ENCODE measurements at regions not wholly inside any gene's neighbourhood (a gene's known extent, or its start where the extent isn't known, plus 50 kb on each side); places are given as distances from the start of the nearest gene placed in this dataset.
A peak's percentile ranks its signal among the peaks of the same experiment; 100 is the strongest.
"Not testable (repeated sequence)": the region's sequence is repeated elsewhere in the genome, so short reads cannot be mapped to it uniquely, and the experiment has no call there.

DNA sequence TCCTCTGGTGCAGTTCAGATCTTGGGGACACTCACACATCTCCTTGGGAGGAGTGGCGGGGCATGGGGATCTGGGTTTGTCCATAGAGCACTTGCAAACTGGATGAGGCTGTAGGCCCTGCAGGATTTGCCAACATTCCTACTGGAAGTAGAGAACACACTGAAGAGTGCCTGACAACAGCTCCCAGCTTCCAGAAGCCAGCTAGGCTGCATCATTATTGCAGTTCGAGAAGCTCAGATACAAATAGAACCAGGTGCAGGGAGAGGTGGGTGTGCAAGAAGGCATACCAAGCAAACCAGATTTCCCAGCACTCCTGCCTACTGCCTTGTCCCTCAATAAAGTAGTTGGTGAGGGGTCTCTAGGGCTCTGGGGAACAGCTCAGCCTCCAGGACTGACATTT, 52.5 kb downstream of the RHOB start:
- DNase-seq (ENCODE audit: low spot score), result no peak
- TF ChIP-seq, protein P1, sequence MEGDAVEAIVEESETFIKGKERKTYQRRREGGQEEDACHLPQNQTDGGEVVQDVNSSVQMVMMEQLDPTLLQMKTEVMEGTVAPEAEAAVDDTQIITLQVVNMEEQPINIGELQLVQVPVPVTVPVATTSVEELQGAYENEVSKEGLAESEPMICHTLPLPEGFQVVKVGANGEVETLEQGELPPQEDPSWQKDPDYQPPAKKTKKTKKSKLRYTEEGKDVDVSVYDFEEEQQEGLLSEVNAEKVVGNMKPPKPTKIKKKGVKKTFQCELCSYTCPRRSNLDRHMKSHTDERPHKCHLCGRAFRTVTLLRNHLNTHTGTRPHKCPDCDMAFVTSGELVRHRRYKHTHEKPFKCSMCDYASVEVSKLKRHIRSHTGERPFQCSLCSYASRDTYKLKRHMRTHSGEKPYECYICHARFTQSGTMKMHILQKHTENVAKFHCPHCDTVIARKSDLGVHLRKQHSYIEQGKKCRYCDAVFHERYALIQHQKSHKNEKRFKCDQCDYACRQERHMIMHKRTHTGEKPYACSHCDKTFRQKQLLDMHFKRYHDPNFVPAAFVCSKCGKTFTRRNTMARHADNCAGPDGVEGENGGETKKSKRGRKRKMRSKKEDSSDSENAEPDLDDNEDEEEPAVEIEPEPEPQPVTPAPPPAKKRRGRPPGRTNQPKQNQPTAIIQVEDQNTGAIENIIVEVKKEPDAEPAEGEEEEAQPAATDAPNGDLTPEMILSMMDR (IDR thresholded peaks at IDR 0.05), result no peak
- ATAC-seq (ENCODE audit: low FRiP score), result no peak

DNA sequence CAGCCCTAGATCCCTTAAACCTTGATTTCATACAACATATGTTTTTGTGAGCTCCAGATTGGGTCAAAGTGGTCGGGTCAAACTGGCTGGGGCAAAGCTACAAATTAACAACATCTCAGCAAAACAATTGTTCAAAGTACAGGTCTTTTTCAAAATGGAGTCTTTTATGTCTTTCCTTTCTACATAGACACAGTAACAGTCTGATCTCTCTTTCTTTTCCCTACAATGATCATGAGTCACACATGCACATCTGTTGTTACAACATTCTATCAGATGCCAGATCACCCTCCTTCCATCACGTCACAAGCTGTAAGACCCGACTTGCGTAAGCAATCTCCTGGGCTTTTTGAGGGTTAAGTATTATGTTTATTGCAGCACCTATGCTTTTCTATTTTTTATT, 55.1 kb downstream of the RHOB start:
- no peak for DNase-seq (ENCODE audit: low spot score)
- TF ChIP-seq, protein P1 (IDR thresholded peaks at IDR 0.05), result no peak
- ATAC-seq (ENCODE audit: low FRiP score), result peak; percentile 47

DNA sequence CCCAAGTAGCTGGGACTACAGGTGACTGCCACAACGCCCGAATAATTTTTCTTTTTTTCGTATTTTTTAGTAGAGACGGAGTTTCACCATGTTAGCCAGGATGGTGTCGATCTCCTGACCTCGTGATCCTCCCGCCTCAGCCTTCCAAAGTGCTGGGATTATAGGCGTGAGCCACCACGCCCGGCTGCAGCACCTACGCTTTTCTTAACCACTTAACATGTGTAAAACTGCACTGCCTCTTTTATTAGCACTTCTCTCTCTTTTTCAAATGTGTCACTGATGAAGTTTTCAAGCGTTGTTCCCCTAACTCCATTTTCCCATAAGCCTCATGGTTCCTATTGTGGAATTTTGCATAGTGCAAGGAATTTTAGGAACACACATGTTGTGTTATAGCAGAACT, 55.6 kb downstream of the RHOB start:
- not testable (repeated sequence) for DNase-seq (ENCODE audit: low spot score); ATAC-seq (ENCODE audit: low FRiP score)

DNA sequence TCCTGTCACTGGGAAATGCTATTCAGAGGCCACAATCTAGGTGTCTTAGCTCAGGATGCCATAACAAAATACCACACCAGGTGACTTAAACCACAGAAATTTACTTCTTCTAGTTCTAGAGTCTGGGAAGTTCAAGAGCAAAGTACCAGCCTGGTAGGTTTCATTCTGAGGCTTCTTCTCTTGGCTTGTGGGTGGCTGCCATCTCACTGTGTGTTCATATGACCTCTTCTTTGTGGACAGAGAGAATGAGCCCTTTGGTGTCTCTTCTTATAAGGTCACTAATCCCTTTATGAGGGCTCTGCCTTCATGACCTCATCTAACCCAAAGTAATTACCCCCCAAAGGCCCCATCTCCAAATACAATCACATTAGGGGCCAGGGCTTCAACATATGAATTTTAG, 57.3 kb downstream of the RHOB start:
- no peak for ATAC-seq (ENCODE audit: low FRiP score)
- DNase-seq (ENCODE audit: low spot score), result no peak
- TF ChIP-seq, protein P1 (IDR thresholded peaks at IDR 0.05), result no peak

DNA sequence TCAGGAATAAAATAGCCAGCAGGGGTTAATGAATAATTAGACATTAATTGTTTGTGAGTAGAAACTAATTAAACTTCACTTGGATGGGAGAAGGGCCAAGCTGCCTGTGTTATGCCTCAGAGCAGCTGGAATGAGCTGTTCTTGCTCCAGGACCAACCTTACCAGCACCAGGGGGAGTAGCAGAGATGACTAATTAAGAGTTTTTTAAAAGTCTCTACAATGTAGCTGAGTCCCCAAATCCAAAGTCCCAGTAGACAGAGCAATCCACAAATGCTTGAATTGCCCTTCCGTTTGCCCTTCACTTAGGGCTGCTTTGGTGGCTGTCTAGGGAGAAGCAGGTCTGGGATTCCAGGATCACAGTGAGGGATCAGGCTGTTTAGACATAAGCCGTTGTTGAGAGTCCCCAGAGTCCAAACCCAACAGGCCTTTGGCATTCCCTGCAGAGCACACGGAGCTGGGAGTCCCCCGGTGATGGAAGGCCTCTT, 59.4 kb downstream of the RHOB start:
- TF ChIP-seq, protein P1 (IDR thresholded peaks at IDR 0.05), result no peak
- ATAC-seq (ENCODE audit: low FRiP score), result peak; percentile 58
- no peak for DNase-seq (ENCODE audit: low spot score)

DNA sequence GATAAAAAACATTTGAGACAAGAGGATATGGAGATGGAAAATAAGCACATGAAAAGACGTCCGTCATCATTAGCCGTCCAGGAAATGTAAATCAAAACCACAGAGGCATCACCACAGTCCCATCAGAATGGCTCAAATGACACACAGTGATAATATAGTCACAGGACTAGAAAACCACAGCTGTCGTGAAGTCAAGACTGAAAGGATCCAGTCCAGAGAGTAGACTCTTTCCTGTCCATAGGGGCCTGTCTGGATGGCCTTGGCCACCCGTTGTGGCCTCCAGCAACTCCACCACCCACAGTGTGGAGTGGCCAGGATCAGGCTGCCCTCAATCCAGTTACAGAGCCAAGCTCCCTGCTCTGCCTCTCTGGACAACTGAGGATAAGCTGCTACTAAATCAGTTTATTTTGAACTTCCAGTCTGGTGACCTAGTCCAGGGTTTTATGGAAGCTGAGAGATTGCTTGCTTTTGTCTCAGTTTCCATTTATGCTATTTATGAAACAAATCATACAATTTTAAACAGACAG, 60.4 kb downstream of the RHOB start:
- ATAC-seq (ENCODE audit: low FRiP score) (no peak), DNase-seq (ENCODE audit: low spot score) (no peak)
- TF ChIP-seq, protein P1 (IDR thresholded peaks at IDR 0.05), result no peak

DNA sequence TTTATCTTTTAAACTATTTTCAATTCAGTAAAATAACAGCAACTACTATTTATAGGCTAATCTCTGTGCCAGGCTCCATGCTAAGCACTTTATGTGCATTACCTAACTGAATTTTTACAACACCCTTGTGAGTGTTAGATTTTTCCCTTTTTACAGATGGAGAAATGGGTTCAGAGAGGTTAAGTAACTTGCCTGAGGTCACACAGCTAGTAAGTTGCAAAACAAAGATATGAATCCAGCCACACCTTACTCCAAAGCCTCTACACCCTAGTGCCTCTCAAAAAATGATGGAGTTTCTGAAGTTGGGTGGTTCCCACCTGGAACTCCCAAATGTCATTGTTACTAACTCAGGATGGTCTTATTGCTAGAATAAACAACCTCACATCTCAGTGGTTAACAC, 60.8 kb downstream of the RHOB start:
- TF ChIP-seq, protein P1 (IDR thresholded peaks at IDR 0.05), result no peak
- DNase-seq (ENCODE audit: low spot score) (no peak), ATAC-seq (ENCODE audit: low FRiP score) (no peak)

All from omental fat pad (tissue), 3 donors.